DMS114 treated with DMSO at 0.1 percent for 48 hours (cell line): ENCODE measurements at regions not wholly inside any gene's neighbourhood (a gene's known extent, or its start where the extent isn't known, plus 50 kb on each side); places are given as distances from the start of the nearest gene placed in this dataset.
"Not testable (repeated sequence)": the region's sequence is repeated elsewhere in the genome, so short reads cannot be mapped to it uniquely, and the experiment has no call there.

Experiments
- DNase-seq: peaks from one replicate; lab custom pipeline; 2025; ENCODE audit not compliant: unreplicated experiment; lab: John Stamatoyannopoulos, UW

- no peak for DNase-seq
These were observed 273.3 kb downstream of the MSX2 start for GRCh38 chr5:174997688-174998087.

- no peak for DNase-seq
These were observed 272.6 kb downstream of the MSX2 start for GRCh38 chr5:174996941-174997340.

- no peak for DNase-seq
These were observed 271.4 kb downstream of the MSX2 start for GRCh38 chr5:174995827-174996226.

- DNase-seq, result no peak
These were observed 267.5 kb downstream of the MSX2 start for GRCh38 chr5:174991847-174992246.

GRCh38 chr5:174990909-174991308, 266.5 kb downstream of the MSX2 start:
- DNase-seq, result no peak

- no peak for DNase-seq
These were observed 263.1 kb downstream of the MSX2 start for GRCh38 chr5:174987443-174988012.

GRCh38 chr5:174984863-174985262, 260.5 kb downstream of the MSX2 start:
- DNase-seq, result no peak

GRCh38 chr5:174982485-174982884, 258.1 kb downstream of the MSX2 start:
- no peak for DNase-seq

GRCh38 chr5:174981416-174981815, 257.0 kb downstream of the MSX2 start:
- no peak for DNase-seq

- no peak for DNase-seq
These were observed 256.6 kb downstream of the MSX2 start for GRCh38 chr5:174980952-174981351.

GRCh38 chr5:174972291-174972690, 247.9 kb downstream of the MSX2 start:
- DNase-seq, result no peak

- no peak for DNase-seq
These were observed 246.8 kb downstream of the MSX2 start for GRCh38 chr5:174971210-174971609.

GRCh38 chr5:174970502-174970901, 246.1 kb downstream of the MSX2 start:
- no peak for DNase-seq

- no peak for DNase-seq
These were observed 229.5 kb downstream of the MSX2 start for GRCh38 chr5:174953871-174954270.

- peak; percentile 69 for DNase-seq
These were observed 226.9 kb downstream of the MSX2 start for GRCh38 chr5:174951151-174951780.

- no peak for DNase-seq
These were observed 223.2 kb downstream of the MSX2 start for GRCh38 chr5:174947548-174947947.

- no peak for DNase-seq
These were observed 221.5 kb downstream of the MSX2 start for GRCh38 chr5:174945853-174946252.

GRCh38 chr5:174943785-174944184, 219.4 kb downstream of the MSX2 start:
- DNase-seq, result no peak

- DNase-seq, result not testable (repeated sequence)
These were observed 218.6 kb downstream of the MSX2 start for GRCh38 chr5:174943002-174943401.

GRCh38 chr5:174937201-174938123, 213.1 kb downstream of the MSX2 start:
- DNase-seq, result no peak

- peak; percentile 35 for DNase-seq
These were observed 211.6 kb downstream of the MSX2 start for GRCh38 chr5:174935854-174936474.

- DNase-seq, result not testable (repeated sequence)
These were observed 206.7 kb downstream of the MSX2 start for GRCh38 chr5:174931033-174931432.
